ENCODE measurements at regions not wholly inside any gene's neighbourhood (a gene's known extent, or its start where the extent isn't known, plus 50 kb on each side); places are given as distances from the start of the nearest gene placed in this dataset.

DNA sequence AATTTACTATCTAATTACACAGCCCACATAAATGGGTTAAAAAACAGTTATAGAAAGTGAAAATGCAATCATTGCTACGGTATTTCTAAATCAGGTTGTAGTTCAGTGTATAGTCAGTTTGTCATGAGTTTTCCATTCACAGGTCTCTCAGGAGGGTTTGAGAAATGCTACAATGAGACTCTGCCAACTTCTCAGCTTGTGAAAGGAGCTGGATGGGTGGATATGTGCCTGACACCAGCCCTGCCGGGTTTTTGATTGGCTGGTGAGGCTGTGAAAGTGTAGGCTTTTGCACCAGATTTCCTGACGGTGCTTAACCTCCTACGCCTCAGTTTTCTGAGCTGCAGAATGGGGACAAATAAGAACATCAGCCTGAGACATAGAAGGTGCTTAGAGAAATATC lies 102.6 kb upstream of the SMIM21 start:
- Histone ChIP-seq H3K4me1 (ENCODE audit: insufficient read depth) (no peaks in the 10 kb centered on the region), H3K4me3 (ENCODE audit: low read depth, low read length) (no peak overlapping the region), H3K36me3 (ENCODE audit: insufficient read depth) (no peaks in the 10 kb centered on the region), H3K27ac (ENCODE audit: low read depth) (no peak overlapping the region)
- 62% methylated on average over 4 of the region's 4 CpGs for WGBS
- no peak for DNase-seq (ENCODE audit: extremely low spot score)

DNA sequence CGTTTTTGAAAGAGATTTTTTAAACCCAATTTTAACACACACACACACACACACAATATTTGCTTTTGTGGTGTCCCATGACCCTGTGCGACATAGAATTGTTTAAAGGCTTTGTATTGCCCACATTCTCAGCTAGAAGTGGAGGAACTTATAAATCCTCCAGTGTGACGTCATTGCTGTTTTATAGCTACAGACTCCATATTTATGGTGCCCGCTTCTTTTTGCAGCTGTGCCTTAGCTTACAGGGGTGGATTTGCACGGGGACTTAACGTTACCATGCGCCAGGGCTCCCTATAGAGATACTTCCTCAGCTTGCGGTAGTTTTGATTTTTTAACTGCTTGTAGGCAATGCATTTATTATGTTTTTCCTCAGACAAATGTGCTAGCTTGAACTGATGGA lies 101.9 kb upstream of the SMIM21 start:
- Histone ChIP-seq H3K27ac (ENCODE audit: low read depth) (no peak overlapping the region), H3K4me3 (ENCODE audit: low read depth, low read length) (no peak overlapping the region), H3K36me3 (ENCODE audit: insufficient read depth) (no peaks in the 10 kb centered on the region), H3K4me1 (ENCODE audit: insufficient read depth) (no peaks in the 10 kb centered on the region)
- DNase-seq (ENCODE audit: extremely low spot score): no peak
- 70% methylated on average over 8 of the region's 8 CpGs for WGBS

DNA sequence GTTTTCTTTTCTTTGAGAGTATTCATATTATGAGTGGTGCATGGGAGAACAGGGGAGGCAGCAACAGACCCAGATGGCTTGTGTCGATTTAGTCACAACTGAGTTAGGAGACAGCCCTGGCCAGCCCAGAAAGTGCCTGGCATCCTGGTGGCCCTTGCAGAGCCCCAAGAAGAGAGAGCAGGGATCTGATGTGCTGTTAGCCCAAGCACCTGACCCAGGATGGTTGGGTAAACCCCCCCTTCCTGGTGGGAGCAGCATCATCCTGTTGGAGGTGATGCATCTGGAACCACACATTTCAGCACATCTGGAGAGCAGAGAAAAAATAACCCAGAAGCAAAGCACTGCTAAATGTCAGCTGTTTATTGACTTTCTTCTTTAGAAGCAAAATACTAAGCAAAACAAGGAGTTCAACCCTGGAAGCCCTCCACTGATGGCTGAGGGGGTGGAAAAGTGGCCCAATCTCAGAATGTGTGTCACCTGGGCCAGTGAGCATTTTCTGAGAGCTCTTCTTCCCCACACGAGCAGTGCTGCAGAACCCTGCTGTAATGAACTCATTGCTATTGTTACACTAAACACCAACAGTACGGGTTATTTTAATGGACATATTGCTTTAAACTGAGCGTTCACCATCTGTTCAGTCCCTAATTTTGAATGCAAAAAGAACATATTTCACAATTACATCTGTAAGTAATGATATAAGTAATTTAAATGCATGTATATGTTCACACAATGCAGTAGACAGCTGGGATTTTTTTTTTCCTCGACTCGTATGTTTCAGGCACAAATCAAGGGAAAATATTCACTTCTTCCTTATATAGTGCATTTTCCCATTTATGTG lies 100.6 kb upstream of the SMIM21 start:
- Histone ChIP-seq H3K36me3 (ENCODE audit: insufficient read depth) (no peaks in the 10 kb centered on the region), H3K4me3 (ENCODE audit: low read depth, low read length) (no peak overlapping the region), H3K27ac (ENCODE audit: low read depth) (no peak overlapping the region), H3K4me1 (ENCODE audit: insufficient read depth) (no peaks in the 10 kb centered on the region)
- 83% methylated on average over 6 of the region's 6 CpGs for WGBS
- DNase-seq (ENCODE audit: extremely low spot score): no peak

DNA sequence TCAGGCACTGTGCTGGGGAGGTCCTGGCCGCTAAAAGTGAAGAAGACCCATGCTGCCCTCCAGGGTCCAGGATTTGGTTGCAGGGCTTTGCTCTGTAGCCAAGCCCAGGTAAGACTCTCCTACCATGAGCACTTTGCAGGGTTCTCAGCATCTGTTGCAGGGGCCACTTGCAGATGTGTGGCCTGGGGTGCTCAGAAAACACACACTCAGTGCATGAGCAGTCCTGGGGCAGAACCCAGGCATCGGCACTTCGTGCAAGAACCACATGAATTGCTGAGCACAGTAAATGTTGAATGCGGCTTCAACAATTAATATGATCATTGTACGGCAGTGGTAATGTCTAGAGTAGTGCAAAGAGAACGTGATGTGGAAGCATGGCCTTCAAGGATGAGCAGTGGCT lies 98.5 kb upstream of the SMIM21 start:
- H3K36me3 ChIP-seq (ENCODE audit: insufficient read depth): no peaks in the 10 kb centered on the region
- DNase-seq (ENCODE audit: extremely low spot score): no peak
- H3K4me1 ChIP-seq (ENCODE audit: insufficient read depth): no peaks in the 10 kb centered on the region
- H3K27ac ChIP-seq (ENCODE audit: low read depth): no peak overlapping the region
- 98% methylated on average over 6 of the region's 6 CpGs for WGBS
- H3K4me3 ChIP-seq (ENCODE audit: low read depth, low read length): no peak overlapping the region

DNA sequence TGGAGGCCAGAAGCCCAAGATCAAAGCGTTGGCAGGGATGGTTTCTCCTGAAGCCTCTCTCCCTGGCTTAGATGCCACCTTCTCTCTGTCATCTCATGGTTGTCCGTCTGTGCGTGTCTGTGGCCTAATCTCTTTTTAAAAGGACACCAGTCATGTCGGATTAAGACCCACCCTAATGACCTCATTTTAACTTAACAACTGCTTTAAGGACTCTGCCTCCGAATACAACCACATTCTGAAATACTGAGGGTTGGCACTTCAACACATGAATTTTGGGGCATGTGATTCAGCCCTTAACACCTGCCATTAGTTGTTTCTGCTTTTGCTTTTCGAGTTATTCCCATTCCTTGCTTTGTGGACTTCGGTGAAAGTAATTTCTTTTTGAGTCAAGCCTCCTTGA lies 97.8 kb upstream of the SMIM21 start:
- WGBS: 92% methylated on average over 7 of the region's 7 CpGs
- H3K4me1 ChIP-seq (ENCODE audit: insufficient read depth): no peaks in the 10 kb centered on the region
- no peak overlapping the region for H3K4me3 ChIP-seq (ENCODE audit: low read depth, low read length)
- DNase-seq (ENCODE audit: extremely low spot score): no peak
- no peaks in the 10 kb centered on the region for H3K36me3 ChIP-seq (ENCODE audit: insufficient read depth)
- H3K27ac ChIP-seq (ENCODE audit: low read depth): no peak overlapping the region

DNA sequence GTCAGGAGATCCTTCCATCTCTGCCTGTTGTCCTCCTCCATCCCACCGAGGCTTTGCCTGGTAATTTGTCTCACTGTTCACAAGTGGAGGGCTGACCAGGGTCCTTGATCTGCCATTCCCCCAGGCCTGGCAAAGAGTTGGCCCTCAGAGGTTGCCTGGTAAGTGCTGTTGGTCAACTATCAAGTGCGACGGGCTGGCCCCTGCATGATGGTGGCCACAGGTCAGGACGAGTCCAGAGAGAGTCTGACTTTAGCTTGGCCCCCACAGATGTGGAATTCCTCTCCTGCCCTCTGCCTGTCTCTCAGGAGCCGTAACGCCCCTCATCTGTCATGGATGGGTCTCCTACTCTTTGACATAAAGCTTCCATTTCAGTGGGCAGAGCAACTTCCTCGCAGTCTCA lies 97.3 kb upstream of the SMIM21 start:
- H3K4me1 ChIP-seq (ENCODE audit: insufficient read depth): no peaks in the 10 kb centered on the region

DNA sequence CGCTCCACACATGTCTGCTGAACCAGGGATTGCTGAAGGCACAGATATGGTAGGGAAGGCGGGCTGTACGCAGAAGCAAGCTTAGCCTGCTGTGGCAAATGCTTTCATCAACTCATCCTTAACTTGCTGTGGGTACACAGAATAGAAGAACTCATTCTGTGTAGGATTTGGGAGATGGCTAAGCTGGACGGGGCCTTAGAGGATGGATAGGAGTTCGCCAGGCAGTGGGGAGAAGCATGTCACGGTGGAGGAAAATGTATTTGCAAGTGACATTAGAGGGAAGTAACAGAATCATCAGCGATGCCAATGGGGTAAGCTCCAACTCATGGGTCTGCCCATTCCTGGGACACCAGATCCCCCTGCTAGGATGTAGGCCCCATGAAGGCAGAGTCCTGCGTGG lies 96.7 kb upstream of the SMIM21 start:
- Histone ChIP-seq H3K36me3 (ENCODE audit: insufficient read depth) (no peaks in the 10 kb centered on the region), H3K27ac (ENCODE audit: low read depth) (no peak overlapping the region), H3K4me1 (ENCODE audit: insufficient read depth) (no peaks in the 10 kb centered on the region), H3K4me3 (ENCODE audit: low read depth, low read length) (no peak overlapping the region)
- 96% methylated on average over 8 of the region's 8 CpGs for WGBS
- DNase-seq (ENCODE audit: extremely low spot score): no peak

More for the DNA sequence above, 97.3 kb upstream of the SMIM21 start:
- no peaks in the 10 kb centered on the region for H3K36me3 ChIP-seq (ENCODE audit: insufficient read depth)
- WGBS: 94% methylated on average over 7 of the region's 7 CpGs
- no peak overlapping the region for H3K27ac ChIP-seq (ENCODE audit: low read depth)
- no peak overlapping the region for H3K4me3 ChIP-seq (ENCODE audit: low read depth, low read length)
- DNase-seq (ENCODE audit: extremely low spot score): no peak

DNA sequence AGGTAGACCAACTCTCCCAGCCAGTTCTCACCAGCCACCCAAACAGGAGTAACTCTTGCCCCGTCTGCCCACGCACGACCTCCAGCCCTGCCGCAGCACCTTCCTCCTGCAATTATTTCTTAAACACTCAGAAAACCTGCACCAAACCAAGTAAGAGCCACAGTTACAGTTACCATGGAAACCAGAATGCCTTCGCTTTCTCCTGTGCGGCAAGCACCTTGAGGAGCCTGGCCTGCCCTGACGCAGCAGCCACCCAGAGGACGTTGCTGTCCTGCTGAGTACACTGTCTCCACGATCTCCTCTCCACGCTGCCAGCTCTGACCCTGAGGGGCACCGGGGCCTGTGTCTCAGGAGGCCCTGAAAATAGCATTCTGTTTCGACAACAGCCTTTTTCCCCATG lies 94.3 kb upstream of the SMIM21 start:
- Histone ChIP-seq H3K27ac (ENCODE audit: low read depth) (no peak overlapping the region), H3K4me1 (ENCODE audit: insufficient read depth) (no peaks in the 10 kb centered on the region), H3K36me3 (ENCODE audit: insufficient read depth) (no peaks in the 10 kb centered on the region), H3K4me3 (ENCODE audit: low read depth, low read length) (no peak overlapping the region)
- no peak for DNase-seq (ENCODE audit: extremely low spot score)
- WGBS: 86% methylated on average over 12 of the region's 12 CpGs

- Histone ChIP-seq H3K4me1 (ENCODE audit: insufficient read depth) (no peaks in the 10 kb centered on the region), H3K27ac (ENCODE audit: low read depth) (no peak overlapping the region), H3K36me3 (ENCODE audit: insufficient read depth) (no peaks in the 10 kb centered on the region), H3K4me3 (ENCODE audit: low read depth, low read length) (no peak overlapping the region)
- 96% methylated on average over 3 of the region's 3 CpGs for WGBS
- no peak for DNase-seq (ENCODE audit: extremely low spot score)
Observed at GRCh38 chr18:75518007-75518406, 90.5 kb upstream of the SMIM21 start.

GRCh38 chr18:75517286-75517685 lies 89.8 kb upstream of the SMIM21 start:
- Histone ChIP-seq H3K4me3 (ENCODE audit: low read depth, low read length) (no peak overlapping the region), H3K27ac (ENCODE audit: low read depth) (no peak overlapping the region), H3K4me1 (ENCODE audit: insufficient read depth) (no peaks in the 10 kb centered on the region), H3K36me3 (ENCODE audit: insufficient read depth) (no peaks in the 10 kb centered on the region)
- DNase-seq (ENCODE audit: extremely low spot score): no peak
- WGBS: 98% methylated on average over 3 of the region's 3 CpGs

- Histone ChIP-seq H3K36me3 (ENCODE audit: insufficient read depth) (no peaks in the 10 kb centered on the region), H3K4me1 (ENCODE audit: insufficient read depth) (no peaks in the 10 kb centered on the region), H3K27ac (ENCODE audit: low read depth) (no peak overlapping the region), H3K4me3 (ENCODE audit: low read depth, low read length) (no peak overlapping the region)
- DNase-seq (ENCODE audit: extremely low spot score): no peak
- 78% methylated on average over 5 of the region's 5 CpGs for WGBS
Observed at GRCh38 chr18:75507636-75508035, 80.1 kb upstream of the SMIM21 start.

DNA sequence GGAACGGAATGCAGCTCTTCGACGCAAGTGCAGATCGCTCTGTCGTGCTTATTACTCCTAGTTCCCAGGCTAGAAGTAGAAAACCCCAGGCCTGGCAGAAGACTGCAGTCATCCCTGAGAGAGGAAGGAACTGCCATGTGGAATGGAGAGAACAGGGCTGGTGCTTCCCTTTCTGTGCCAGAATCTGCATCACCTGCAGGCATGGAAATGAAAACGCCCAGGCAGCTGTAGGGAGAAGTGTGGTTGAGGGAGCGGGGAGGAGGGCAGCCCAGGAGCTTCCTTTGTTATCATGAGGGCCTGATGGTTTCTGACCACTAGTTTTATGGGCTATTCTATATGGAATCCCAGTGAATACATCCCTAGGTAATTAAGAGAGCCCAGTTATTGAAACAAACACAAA lies 79.4 kb upstream of the SMIM21 start:
- Histone ChIP-seq H3K27ac (ENCODE audit: low read depth) (no peak overlapping the region), H3K4me1 (ENCODE audit: insufficient read depth) (no peaks in the 10 kb centered on the region), H3K4me3 (ENCODE audit: low read depth, low read length) (no peak overlapping the region), H3K36me3 (ENCODE audit: insufficient read depth) (no peaks in the 10 kb centered on the region)
- no peak for DNase-seq (ENCODE audit: extremely low spot score)
- WGBS: 96% methylated on average over 7 of the region's 7 CpGs

DNA sequence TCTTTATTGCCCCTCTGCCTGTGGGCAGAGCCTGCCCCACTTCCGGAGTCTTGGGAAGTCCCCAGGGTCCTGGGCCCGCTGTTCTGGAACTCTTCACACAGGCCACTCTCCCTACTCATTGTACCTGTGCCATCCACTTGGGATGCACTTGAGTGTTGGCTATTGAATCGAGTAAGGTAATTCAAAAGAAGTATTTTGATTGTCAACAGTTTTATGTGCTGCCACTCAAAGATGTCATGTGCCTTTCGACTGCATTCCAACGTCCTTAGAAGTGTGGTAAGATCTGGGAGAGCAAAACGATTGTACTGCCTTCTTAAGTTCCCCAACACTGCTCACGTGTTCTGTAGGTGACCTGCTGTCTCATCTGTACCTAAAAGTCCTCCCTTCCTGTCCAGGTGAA lies 77.0 kb upstream of the SMIM21 start:
- no peaks in the 10 kb centered on the region for H3K36me3 ChIP-seq (ENCODE audit: insufficient read depth)
- H3K4me3 ChIP-seq (ENCODE audit: low read depth, low read length): no peak overlapping the region
- DNase-seq (ENCODE audit: extremely low spot score): no peak
- no peak overlapping the region for H3K27ac ChIP-seq (ENCODE audit: low read depth)
- no peaks in the 10 kb centered on the region for H3K4me1 ChIP-seq (ENCODE audit: insufficient read depth)
- WGBS: 75% methylated on average over 7 of the region's 7 CpGs

DNA sequence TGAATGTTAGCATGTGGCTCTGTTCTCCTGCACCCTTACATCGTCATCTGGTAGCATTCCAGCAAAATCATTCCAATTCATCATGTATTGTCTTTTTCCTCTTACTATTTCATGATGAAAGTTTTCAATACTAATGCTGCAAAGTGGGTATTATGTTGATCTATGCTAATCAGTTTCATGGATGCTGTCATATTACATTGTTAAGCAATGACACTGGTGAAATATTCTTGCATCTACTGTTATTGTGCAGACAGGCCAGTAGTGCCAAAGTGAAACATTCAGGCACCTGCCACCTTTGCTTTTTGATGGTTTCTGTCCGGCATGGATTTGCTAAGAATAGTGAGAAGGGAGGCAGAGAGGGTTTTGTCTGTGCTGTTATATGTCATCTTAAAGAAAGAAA lies 76.1 kb upstream of the SMIM21 start:
- WGBS: 82% methylated on average over 2 of the region's 2 CpGs
- Histone ChIP-seq H3K4me1 (ENCODE audit: insufficient read depth) (no peaks in the 10 kb centered on the region), H3K4me3 (ENCODE audit: low read depth, low read length) (no peak overlapping the region), H3K36me3 (ENCODE audit: insufficient read depth) (no peaks in the 10 kb centered on the region), H3K27ac (ENCODE audit: low read depth) (no peak overlapping the region)
- DNase-seq (ENCODE audit: extremely low spot score): no peak

DNA sequence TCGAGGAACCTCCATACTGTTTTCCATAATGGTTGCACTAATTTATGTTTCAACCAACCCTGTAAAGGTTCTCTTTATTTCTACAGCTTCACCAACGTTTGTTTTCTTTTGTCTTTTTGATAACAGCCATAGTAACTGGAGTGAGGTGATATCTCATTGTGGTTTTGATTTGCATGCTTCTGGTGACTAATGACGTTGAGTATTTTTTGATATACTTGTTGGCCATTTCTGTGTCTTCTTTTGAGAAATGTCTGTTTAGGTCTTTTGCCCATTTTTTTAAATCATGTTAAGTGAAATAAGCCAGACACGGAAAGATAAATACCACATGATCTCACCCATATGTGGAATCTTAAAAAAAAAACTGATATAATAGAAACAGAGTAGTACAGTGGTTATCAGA lies 74.8 kb upstream of the SMIM21 start:
- Histone ChIP-seq H3K4me3 (ENCODE audit: low read depth, low read length) (no peak overlapping the region), H3K36me3 (ENCODE audit: insufficient read depth) (no peaks in the 10 kb centered on the region), H3K4me1 (ENCODE audit: insufficient read depth) (no peaks in the 10 kb centered on the region), H3K27ac (ENCODE audit: low read depth) (no peak overlapping the region)
- no peak for DNase-seq (ENCODE audit: extremely low spot score)
- WGBS: 82% methylated on average over 4 of the region's 4 CpGs

Measured in urinary bladder (tissue), 3 donors.